ENCODE measurements at regions not wholly inside any gene's neighbourhood (a gene's known extent, or its start where the extent isn't known, plus 50 kb on each side); places are given as distances from the start of the nearest gene placed in this dataset.
"Not testable (repeated sequence)": the region's sequence is repeated elsewhere in the genome, so short reads cannot be mapped to it uniquely, and the experiment has no call there.

DNA sequence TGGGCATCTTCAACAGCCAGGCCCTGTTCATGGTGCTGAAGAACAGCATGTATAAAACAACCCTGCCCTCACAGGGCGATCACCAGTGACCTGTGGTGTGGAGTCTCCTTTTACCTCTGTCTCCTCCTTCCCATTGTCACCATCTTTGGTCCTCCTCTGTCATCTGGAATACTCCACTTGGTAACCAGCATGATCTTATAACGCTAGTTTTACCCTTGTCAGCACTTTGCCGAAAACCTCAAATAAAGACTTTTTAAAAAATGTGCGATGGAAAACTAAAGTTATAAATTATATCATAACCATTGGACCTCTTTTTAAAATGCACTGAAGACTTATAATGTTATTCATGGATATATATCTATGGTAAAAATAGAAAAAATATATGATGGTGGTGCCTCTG, 945.2 kb upstream of the DEFB115 start:
- H3K4me3 ChIP-seq; H3K27ac ChIP-seq (ENCODE audit: low read depth in 1 of 2, low read length in 1 of 2): not testable (repeated sequence)

DNA sequence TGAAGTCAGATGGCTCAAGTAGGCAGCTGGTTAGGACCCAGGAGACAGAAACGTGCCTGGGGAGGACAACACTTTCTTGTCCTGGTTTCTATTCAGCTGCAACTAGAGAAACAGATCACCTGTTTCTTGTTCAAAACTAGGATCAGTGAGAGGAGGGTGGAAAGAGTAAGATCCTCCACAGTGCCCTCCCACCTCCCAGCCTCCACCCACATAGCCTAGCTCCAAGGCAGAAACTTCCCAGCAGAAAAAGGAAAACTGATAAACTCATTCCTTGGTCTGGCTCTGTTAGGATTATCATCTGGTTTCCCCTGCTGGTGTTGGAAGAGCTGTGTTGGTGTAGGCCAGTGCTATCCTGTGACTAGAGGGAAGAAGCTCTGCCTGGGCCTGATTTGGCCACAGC, 943.8 kb upstream of the DEFB115 start:
- WGBS, 2 donors = 56 to 82% methylated on average over 1 of the region's 1 CpG
- not testable (repeated sequence) for H3K27me3 ChIP-seq (ENCODE audit: control insufficient read depth in 3 of 3, insufficient read depth in 3 of 3, low read length in 2 of 3); H3K9ac ChIP-seq (ENCODE audit: insufficient read depth in 1 of 2, low read length in 2 of 2); ATAC-seq (ENCODE audit: insufficient read depth, low FRiP score); H3K36me3 ChIP-seq (ENCODE audit: control insufficient read depth in 4 of 4, insufficient read depth in 4 of 4, low read length in 4 of 4); H3K4me1 ChIP-seq (ENCODE audit: control insufficient read depth in 5 of 5, insufficient read depth in 5 of 5, low read length in 5 of 5); DNase-seq; H3K9me3 ChIP-seq (ENCODE audit: control insufficient read depth in 4 of 4, insufficient read depth in 3 of 4, low read length in 3 of 4); H3K27ac ChIP-seq (ENCODE audit: low read depth in 1 of 2, low read length in 1 of 2); H3K4me3 ChIP-seq

More for the DNA sequence above, 945.2 kb upstream of the DEFB115 start:
- not testable (repeated sequence) for H3K9me3 ChIP-seq (ENCODE audit: control insufficient read depth in 4 of 4, insufficient read depth in 3 of 4, low read length in 3 of 4); DNase-seq; H3K4me1 ChIP-seq (ENCODE audit: control insufficient read depth in 5 of 5, insufficient read depth in 5 of 5, low read length in 5 of 5); ATAC-seq (ENCODE audit: insufficient read depth, low FRiP score); H3K36me3 ChIP-seq (ENCODE audit: control insufficient read depth in 4 of 4, insufficient read depth in 4 of 4, low read length in 4 of 4); H3K9ac ChIP-seq (ENCODE audit: insufficient read depth in 1 of 2, low read length in 2 of 2); H3K27me3 ChIP-seq (ENCODE audit: control insufficient read depth in 3 of 3, insufficient read depth in 3 of 3, low read length in 2 of 3)
- 88 to 94% methylated on average over 4 of the region's 4 CpGs for WGBS, 2 donors

DNA sequence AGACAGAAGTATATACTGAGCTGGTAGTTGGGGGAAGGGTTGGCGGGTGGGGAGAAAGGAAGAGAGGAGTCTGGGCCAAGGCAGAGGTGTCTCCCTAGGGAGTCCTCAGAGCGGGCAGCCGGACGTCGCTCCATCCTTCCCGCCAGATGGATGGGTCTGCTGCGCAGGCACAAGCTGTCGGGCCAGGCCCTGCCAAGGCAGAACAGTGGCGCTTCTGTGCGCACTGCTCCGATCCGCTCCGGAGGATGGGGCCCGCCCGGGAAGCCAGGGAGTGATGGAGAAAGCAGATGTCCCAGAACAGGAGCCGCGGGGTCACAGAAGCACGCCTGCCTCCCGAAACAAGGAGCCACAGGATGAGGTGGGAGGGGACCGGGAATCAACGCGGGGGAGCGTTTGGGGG, 941.4 kb upstream of the DEFB115 start:
- not testable (repeated sequence) for H3K4me1 ChIP-seq (ENCODE audit: control insufficient read depth in 5 of 5, insufficient read depth in 5 of 5, low read length in 5 of 5); H3K27ac ChIP-seq (ENCODE audit: low read depth in 1 of 2, low read length in 1 of 2); H3K9me3 ChIP-seq (ENCODE audit: control insufficient read depth in 4 of 4, insufficient read depth in 3 of 4, low read length in 3 of 4); H3K27me3 ChIP-seq (ENCODE audit: control insufficient read depth in 3 of 3, insufficient read depth in 3 of 3, low read length in 2 of 3); H3K9ac ChIP-seq (ENCODE audit: insufficient read depth in 1 of 2, low read length in 2 of 2); H3K4me3 ChIP-seq; ATAC-seq (ENCODE audit: insufficient read depth, low FRiP score); H3K36me3 ChIP-seq (ENCODE audit: control insufficient read depth in 4 of 4, insufficient read depth in 4 of 4, low read length in 4 of 4)
- 10 to 26% methylated on average over 22 to 23 of the region's 23 CpGs for WGBS, 2 donors
- peak in 1 of 3 donors; percentile 6 for DNase-seq

DNA sequence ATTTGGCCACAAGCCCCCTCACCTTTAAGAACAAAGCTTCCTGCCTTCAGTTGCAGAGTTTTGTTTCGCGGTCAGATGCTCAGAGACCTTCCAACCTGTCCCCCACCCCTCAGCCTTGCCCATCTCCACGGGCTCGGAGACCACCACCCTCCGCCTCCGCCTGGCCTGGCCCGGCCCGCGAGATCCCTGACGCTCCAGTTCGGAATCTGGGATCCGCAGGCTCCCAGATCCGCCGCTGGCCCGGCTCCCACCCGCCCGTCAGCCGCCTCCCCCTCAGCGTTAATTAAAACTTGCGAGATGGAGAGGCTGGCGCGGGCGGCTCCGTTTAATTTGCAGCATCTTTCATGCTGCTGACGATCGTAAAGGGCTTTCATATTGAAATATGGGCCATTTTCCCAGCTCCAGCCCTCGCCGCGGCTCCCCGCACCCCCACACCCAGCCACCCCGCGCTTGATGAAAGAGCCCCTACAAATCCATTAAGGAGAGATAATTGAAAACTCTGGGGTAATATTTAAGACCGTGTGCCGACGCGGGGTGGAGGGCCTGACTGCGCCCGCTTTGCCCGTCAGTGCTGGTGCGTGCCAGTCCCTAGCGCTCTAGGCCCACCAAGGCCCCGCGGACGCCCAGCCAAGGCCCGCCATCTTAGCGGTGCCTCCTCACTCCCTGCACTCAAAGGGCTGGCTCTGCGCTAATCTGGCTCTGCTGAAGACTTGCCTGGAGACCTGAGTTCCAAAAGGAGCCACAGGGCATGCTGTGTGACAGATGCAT, 940.7 kb upstream of the DEFB115 start:
- not testable (repeated sequence) for H3K36me3 ChIP-seq (ENCODE audit: control insufficient read depth in 4 of 4, insufficient read depth in 4 of 4, low read length in 4 of 4); H3K4me3 ChIP-seq; H3K9ac ChIP-seq (ENCODE audit: insufficient read depth in 1 of 2, low read length in 2 of 2); H3K27me3 ChIP-seq (ENCODE audit: control insufficient read depth in 3 of 3, insufficient read depth in 3 of 3, low read length in 2 of 3); H3K27ac ChIP-seq (ENCODE audit: low read depth in 1 of 2, low read length in 1 of 2); H3K4me1 ChIP-seq (ENCODE audit: control insufficient read depth in 5 of 5, insufficient read depth in 5 of 5, low read length in 5 of 5); ATAC-seq (ENCODE audit: insufficient read depth, low FRiP score); DNase-seq; H3K9me3 ChIP-seq (ENCODE audit: control insufficient read depth in 4 of 4, insufficient read depth in 3 of 4, low read length in 3 of 4)
- 20 to 40% methylated on average over 46 to 47 of the region's 47 CpGs for WGBS, 2 donors

DNA sequence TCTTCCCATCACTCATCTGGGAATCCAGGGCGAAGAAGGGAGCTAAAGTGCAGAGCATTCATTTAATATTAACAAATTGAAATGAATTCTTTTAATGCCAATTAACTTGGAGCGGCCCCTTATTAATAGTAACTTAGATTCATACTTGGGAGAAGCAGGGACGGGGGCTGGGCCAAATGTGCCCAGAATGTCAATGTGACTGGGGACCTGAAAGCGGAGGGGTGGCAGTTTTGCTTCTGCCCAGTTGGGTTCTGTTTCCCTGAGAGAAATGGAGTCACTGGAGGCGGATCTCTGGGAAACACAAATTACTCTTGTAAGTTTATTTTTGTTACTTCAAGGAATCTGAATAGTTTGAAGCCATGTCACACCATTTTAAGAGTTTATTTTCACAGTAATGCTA, 923.7 kb upstream of the DEFB115 start:
- not testable (repeated sequence) for H3K9ac ChIP-seq (ENCODE audit: insufficient read depth in 1 of 2, low read length in 2 of 2); H3K9me3 ChIP-seq (ENCODE audit: control insufficient read depth in 4 of 4, insufficient read depth in 3 of 4, low read length in 3 of 4); DNase-seq; H3K36me3 ChIP-seq (ENCODE audit: control insufficient read depth in 4 of 4, insufficient read depth in 4 of 4, low read length in 4 of 4); ATAC-seq (ENCODE audit: insufficient read depth, low FRiP score); H3K4me1 ChIP-seq (ENCODE audit: control insufficient read depth in 5 of 5, insufficient read depth in 5 of 5, low read length in 5 of 5); H3K27me3 ChIP-seq (ENCODE audit: control insufficient read depth in 3 of 3, insufficient read depth in 3 of 3, low read length in 2 of 3); H3K4me3 ChIP-seq; H3K27ac ChIP-seq (ENCODE audit: low read depth in 1 of 2, low read length in 1 of 2)
- WGBS, 2 donors = 78 to 84% methylated on average over 5 of the region's 5 CpGs

DNA sequence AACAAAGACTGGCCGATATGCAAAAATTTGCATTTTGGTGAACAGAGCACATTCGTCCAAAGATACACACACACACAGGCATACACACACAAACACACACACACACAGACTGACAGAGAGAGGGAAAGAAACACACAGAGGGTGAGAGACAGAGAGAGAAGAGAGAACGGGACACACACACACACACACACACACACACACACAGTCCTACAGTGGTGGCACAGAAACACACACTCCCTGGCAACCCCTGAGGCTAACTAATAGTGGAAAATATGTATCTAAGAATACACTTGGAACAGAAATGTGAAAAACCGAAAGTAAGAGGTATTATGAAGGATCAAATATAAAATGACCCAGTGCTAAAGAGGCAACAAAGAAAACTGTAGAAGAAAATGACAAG, 919.9 kb upstream of the DEFB115 start:
- not testable (repeated sequence) for H3K4me1 ChIP-seq (ENCODE audit: control insufficient read depth in 5 of 5, insufficient read depth in 5 of 5, low read length in 5 of 5); ATAC-seq (ENCODE audit: insufficient read depth, low FRiP score); H3K27ac ChIP-seq (ENCODE audit: low read depth in 1 of 2, low read length in 1 of 2); H3K4me3 ChIP-seq; H3K9ac ChIP-seq (ENCODE audit: insufficient read depth in 1 of 2, low read length in 2 of 2); H3K27me3 ChIP-seq (ENCODE audit: control insufficient read depth in 3 of 3, insufficient read depth in 3 of 3, low read length in 2 of 3); DNase-seq; H3K36me3 ChIP-seq (ENCODE audit: control insufficient read depth in 4 of 4, insufficient read depth in 4 of 4, low read length in 4 of 4); H3K9me3 ChIP-seq (ENCODE audit: control insufficient read depth in 4 of 4, insufficient read depth in 3 of 4, low read length in 3 of 4)
- 68 to 75% methylated on average over 4 of the region's 4 CpGs for WGBS, 2 donors

DNA sequence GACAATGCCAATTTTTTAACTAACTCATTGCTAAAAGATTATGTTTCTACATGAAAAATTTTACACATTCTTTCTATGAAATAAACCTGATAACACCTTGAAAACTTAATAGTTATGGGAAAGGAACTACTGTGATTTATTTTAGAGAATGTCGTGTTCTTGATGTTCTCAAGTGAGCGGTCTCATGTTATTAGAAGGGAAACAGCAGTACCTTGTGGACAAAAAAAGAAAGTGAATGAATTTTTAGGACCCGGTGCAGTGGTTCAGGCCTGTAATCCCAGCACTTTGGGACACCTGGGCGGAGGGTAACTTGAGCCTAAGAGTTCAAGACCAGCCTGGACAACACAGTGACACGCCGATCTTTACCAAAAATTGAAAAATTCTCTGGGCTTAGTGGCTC, 908.5 kb upstream of the DEFB115 start:
- not testable (repeated sequence) for H3K4me3 ChIP-seq; H3K36me3 ChIP-seq (ENCODE audit: control insufficient read depth in 4 of 4, insufficient read depth in 4 of 4, low read length in 4 of 4); H3K9ac ChIP-seq (ENCODE audit: insufficient read depth in 1 of 2, low read length in 2 of 2); H3K4me1 ChIP-seq (ENCODE audit: control insufficient read depth in 5 of 5, insufficient read depth in 5 of 5, low read length in 5 of 5); H3K27me3 ChIP-seq (ENCODE audit: control insufficient read depth in 3 of 3, insufficient read depth in 3 of 3, low read length in 2 of 3); H3K27ac ChIP-seq (ENCODE audit: low read depth in 1 of 2, low read length in 1 of 2); H3K9me3 ChIP-seq (ENCODE audit: control insufficient read depth in 4 of 4, insufficient read depth in 3 of 4, low read length in 3 of 4); ATAC-seq (ENCODE audit: insufficient read depth, low FRiP score)
- peak in 2 of 3 donors; percentile 1 to 12 for DNase-seq
- WGBS, 2 donors = 55 to 65% methylated on average over 6 of the region's 6 CpGs

DNA sequence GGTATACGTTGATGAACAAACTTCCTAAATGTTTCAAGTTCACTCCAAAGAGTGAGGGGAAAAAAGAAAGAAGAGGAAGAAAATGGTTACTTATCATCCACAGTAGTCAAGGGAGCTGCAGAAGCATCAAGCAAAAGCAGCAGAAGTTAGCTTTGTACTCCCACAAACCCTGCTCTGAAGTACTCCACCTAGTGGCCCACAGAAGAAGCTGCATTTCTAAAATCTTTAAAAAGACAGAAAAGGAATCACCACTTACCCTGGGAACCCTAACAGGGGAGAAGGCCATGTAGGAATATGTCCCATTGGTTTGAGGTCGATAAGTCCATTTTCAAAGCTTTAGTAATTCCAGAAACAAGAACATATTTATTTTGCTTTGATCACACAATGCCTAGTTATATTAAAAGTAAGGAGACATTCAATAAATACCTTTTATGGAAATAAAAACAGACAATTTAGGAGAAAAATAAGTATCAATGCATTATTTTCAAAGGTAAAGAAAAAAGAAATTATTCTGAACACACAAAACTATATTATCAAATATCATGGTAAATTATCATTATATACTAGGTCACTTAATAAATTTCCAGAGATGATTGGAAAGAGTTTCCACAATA, 900.5 kb upstream of the DEFB115 start:
- H3K36me3 ChIP-seq (ENCODE audit: control insufficient read depth in 4 of 4, insufficient read depth in 4 of 4, low read length in 4 of 4); H3K9me3 ChIP-seq (ENCODE audit: control insufficient read depth in 4 of 4, insufficient read depth in 3 of 4, low read length in 3 of 4); H3K27ac ChIP-seq (ENCODE audit: low read depth in 1 of 2, low read length in 1 of 2); H3K4me3 ChIP-seq; H3K4me1 ChIP-seq (ENCODE audit: control insufficient read depth in 5 of 5, insufficient read depth in 5 of 5, low read length in 5 of 5); DNase-seq; ATAC-seq (ENCODE audit: insufficient read depth, low FRiP score); H3K27me3 ChIP-seq (ENCODE audit: control insufficient read depth in 3 of 3, insufficient read depth in 3 of 3, low read length in 2 of 3); H3K9ac ChIP-seq (ENCODE audit: insufficient read depth in 1 of 2, low read length in 2 of 2): not testable (repeated sequence)
- 13 to 20% methylated on average over 2 of the region's 2 CpGs for WGBS, 2 donors

Data from lung (tissue), 9 donors.